LNCaP clone FGC (cell line): ENCODE measurements at regions not wholly inside any gene's neighbourhood (a gene's known extent, or its start where the extent isn't known, plus 50 kb on each side); places are given as distances from the start of the nearest gene placed in this dataset.

ENCODE experiments used
- DNase-seq: peaks from one replicate; pipeline ENCODE4 v3.0.0-alpha.2; 2011; ENCODE audit warnings: low read depth
- H3K4me3 ChIP-seq: 2 replicates; pipeline ENCODE4 v1.5.1; 2011; ENCODE audit warnings: mild to moderate bottlenecking, low read depth, low read length, control low read depth
- TF ChIP-seq, protein P1 (sequence below): IDR thresholded peaks from 2 replicates; pipeline ENCODE4 v1.5.1; 2012; ENCODE audit warnings: mild to moderate bottlenecking; ENCODE audit not compliant: control insufficient read depth, insufficient read depth; ENCODE audit errors: extremely low read depth

DNA sequence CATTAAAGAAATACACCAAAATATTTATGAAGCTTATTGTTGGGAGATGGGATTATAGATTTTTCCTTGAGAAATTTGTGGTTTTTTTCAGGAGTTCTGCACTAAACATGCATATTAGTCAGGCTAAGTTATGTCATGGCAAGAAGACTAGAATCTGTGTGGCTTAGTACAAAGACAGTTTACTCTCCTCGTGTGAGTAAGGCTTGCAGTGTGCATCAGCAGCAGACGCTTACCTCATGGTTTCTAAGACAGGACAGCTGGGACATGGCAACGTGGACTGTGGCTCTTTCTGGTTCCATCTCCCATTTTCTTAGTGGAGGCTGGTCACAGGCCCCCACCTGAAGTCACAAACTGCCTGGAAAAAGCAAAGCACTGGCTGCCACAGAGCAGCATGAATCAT, 429.6 kb upstream of the VSTM2A start:
- no peak overlapping the region for H3K4me3 ChIP-seq
- TF ChIP-seq, protein P1, sequence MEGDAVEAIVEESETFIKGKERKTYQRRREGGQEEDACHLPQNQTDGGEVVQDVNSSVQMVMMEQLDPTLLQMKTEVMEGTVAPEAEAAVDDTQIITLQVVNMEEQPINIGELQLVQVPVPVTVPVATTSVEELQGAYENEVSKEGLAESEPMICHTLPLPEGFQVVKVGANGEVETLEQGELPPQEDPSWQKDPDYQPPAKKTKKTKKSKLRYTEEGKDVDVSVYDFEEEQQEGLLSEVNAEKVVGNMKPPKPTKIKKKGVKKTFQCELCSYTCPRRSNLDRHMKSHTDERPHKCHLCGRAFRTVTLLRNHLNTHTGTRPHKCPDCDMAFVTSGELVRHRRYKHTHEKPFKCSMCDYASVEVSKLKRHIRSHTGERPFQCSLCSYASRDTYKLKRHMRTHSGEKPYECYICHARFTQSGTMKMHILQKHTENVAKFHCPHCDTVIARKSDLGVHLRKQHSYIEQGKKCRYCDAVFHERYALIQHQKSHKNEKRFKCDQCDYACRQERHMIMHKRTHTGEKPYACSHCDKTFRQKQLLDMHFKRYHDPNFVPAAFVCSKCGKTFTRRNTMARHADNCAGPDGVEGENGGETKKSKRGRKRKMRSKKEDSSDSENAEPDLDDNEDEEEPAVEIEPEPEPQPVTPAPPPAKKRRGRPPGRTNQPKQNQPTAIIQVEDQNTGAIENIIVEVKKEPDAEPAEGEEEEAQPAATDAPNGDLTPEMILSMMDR = no peak
- DNase-seq = no peak

GRCh38 chr7:54115028-54115763, 427.0 kb upstream of the VSTM2A start:
- H3K4me3 ChIP-seq = no peak overlapping the region
- TF ChIP-seq, protein P1 = no peak
- no peak for DNase-seq

DNA sequence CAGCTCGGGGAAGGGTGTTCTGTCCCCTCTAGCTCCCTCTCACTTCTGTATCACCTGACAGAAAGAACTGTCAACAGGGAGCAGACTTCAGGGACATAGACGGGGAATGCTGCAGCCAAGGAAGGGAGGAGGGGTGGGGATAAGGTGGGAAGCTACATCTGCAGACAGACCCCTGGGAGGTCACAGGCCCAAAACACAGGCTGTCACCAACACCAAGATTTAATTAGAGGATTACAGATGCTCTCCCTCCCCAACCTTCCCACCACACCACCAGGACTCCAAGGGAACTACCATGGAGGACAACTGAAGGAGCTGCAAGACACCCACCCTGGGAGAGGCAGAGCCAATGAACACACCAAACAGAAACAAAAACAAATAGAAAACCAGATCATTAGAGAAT, 425.2 kb upstream of the VSTM2A start:
- no peak for DNase-seq
- H3K4me3 ChIP-seq = no peak overlapping the region
- TF ChIP-seq, protein P1 = no peak

DNA sequence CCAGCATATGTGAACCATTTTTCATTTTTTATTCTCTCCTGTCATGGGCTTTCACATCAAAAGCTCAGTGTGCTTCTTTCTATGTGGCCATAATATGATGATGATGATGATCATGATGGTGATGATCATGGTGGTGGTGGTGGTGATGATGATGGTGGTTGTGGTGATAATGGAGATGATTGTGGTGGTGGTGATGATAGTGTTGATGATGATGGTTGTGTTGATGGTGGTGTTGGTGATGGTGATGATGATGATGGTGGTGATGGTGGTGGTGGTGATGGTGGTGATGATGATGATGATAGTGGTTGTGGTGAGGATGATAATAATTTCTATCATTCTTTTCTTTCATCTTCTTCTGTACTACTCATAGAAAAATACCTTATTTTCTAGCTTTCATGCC, 413.1 kb upstream of the VSTM2A start:
- TF ChIP-seq, protein P1 = no peak
- no peak for DNase-seq
- no peak overlapping the region for H3K4me3 ChIP-seq

GRCh38 chr7:54141576-54141975, 400.6 kb upstream of the VSTM2A start:
- H3K4me3 ChIP-seq = no peak overlapping the region
- no peak for DNase-seq
- TF ChIP-seq, protein P1 = no peak

DNA sequence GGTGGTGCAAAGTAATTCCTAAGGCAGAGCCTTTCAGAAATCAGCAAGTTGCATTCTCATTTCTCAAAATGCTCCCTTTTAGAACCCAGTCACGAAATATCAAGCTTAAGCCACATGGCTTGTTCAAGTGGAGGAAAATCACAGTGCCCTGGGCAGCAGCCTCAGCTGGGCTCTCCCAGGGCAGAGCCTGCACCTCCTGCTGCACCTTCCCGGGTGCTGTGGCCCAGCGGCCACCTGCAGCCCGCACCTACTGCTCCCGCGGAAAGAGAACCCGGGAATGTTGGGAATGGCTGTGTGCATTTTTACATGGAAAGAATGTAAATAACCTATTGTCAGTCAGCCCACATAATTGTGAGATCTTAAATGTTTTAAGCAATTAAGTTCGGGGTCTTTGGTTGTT, 396.5 kb upstream of the VSTM2A start:
- no peak for DNase-seq
- no peak overlapping the region for H3K4me3 ChIP-seq
- TF ChIP-seq, protein P1 = no peak

- H3K4me3 ChIP-seq = no peak overlapping the region
- TF ChIP-seq, protein P1 = no peak
- no peak for DNase-seq
Observed at GRCh38 chr7:54153462-54153861, 388.7 kb upstream of the VSTM2A start.
